BLaER1 treated with 17β-estradiol and CSF1 and Interleukin-3, amounts not matched to agents 10 nM and 100 nM (cell line): ENCODE measurements at regions not wholly inside any gene's neighbourhood (a gene's known extent, or its start where the extent isn't known, plus 50 kb on each side); places are given as distances from the start of the nearest gene placed in this dataset.
"Not testable (repeated sequence)": the region's sequence is repeated elsewhere in the genome, so short reads cannot be mapped to it uniquely, and the experiment has no call there.

Experiments used
- H3K27ac ChIP-seq, 11 experiments: shearing (Covaris generic); formaldehyde crosslinking; 2 replicates each; pipeline ENCODE4 v1.8.1; 2022
- H3K27me3 ChIP-seq, 11 experiments: shearing (Covaris generic); formaldehyde crosslinking; 2 replicates each; pipeline ENCODE4 v1.8.1; 2022
- H3K36me3 ChIP-seq, 11 experiments: shearing (Covaris generic); formaldehyde crosslinking; 2 replicates each; pipeline ENCODE4 v1.8.1; 2022
- H3K4me1 ChIP-seq, 10 experiments: shearing (Covaris generic); formaldehyde crosslinking; 2 replicates each; pipeline ENCODE4 v1.8.1; 2022
- H3K4me2 ChIP-seq, 11 experiments: shearing (Covaris generic); formaldehyde crosslinking; 2 replicates each; pipeline ENCODE4 v1.8.1; 2022
- H3K4me3 ChIP-seq, 10 experiments: shearing (Covaris generic); formaldehyde crosslinking; 2 replicates each; pipeline ENCODE4 v1.8.1; 2022
- H3K9ac ChIP-seq, 11 experiments: shearing (Covaris generic); formaldehyde crosslinking; 2 replicates each; pipeline ENCODE4 v1.8.1; 2022
- H3K9me3 ChIP-seq, 11 experiments: shearing (Covaris generic); formaldehyde crosslinking; replicated peaks in 1 of 11; 2 replicates each; pipeline ENCODE4 v1.8.1; 2022
- H4K20me1 ChIP-seq, 11 experiments: shearing (Covaris generic); formaldehyde crosslinking; 2 replicates each; pipeline ENCODE4 v1.8.1; 2022
- Cebpa-rat ChIP-seq, 11 experiments: shearing (Covaris generic); IDR thresholded peaks; 2 replicates each; pipeline ENCODE4 v1.8.1; 2022

- Histone ChIP-seq H3K27ac (no peak overlapping the region), H3K4me2 (no peak overlapping the region), H3K9me3 (peaks cover 0 to 10% (median 0%) of the 10 kb centered on the region in 11 experiments; a peak in 3 of 22 replicates)
Measured at GRCh38 chr1:221576268-221576667, 165.6 kb downstream of the DUSP10 start.

GRCh38 chr1:221583465-221583864, 158.4 kb downstream of the DUSP10 start:
- Histone ChIP-seq H3K4me3 (no peak overlapping the region), H3K4me2 (no peak overlapping the region), H4K20me1 (no peaks in the 10 kb centered on the region), H3K36me3 (no peaks in the 10 kb centered on the region), H3K4me1 (no peaks in the 10 kb centered on the region), H3K9me3 (peaks cover 6 to 15% (median 8%) of the 10 kb centered on the region in 11 experiments; a peak in 14 of 22 replicates), H3K27ac (no peak overlapping the region), H3K9ac (no peak overlapping the region), H3K27me3 (no peaks in the 10 kb centered on the region)
- no peak for TF ChIP-seq Cebpa-rat (IDR thresholded peaks at IDR 0.05)

More at GRCh38 chr1:221576268-221576667, 165.6 kb downstream of the DUSP10 start:
- H3K4me1 ChIP-seq: no peaks in the 10 kb centered on the region
- no peak for TF ChIP-seq Cebpa-rat (IDR thresholded peaks at IDR 0.05)
- no peak overlapping the region for H3K4me3 ChIP-seq
- H4K20me1 ChIP-seq: no peaks in the 10 kb centered on the region
- H3K36me3 ChIP-seq: no peaks in the 10 kb centered on the region
- H3K27me3 ChIP-seq: no peaks in the 10 kb centered on the region
- H3K9ac ChIP-seq: no peak overlapping the region

- not testable (repeated sequence) for H3K4me3 ChIP-seq, H3K27ac ChIP-seq, H3K36me3 ChIP-seq, H3K4me1 ChIP-seq, H3K4me2 ChIP-seq, H3K27me3 ChIP-seq, H3K9ac ChIP-seq, H4K20me1 ChIP-seq
- H3K9me3 ChIP-seq: peaks cover 6 to 15% (median 8%) of the 10 kb centered on the region in 11 experiments; a peak in 14 of 22 replicates
Measured at GRCh38 chr1:221587013-221587412, 154.9 kb downstream of the DUSP10 start.

- peaks cover 6 to 15% (median 11%) of the 10 kb centered on the region in 11 experiments; a peak in 16 of 22 replicates for H3K9me3 ChIP-seq
- not testable (repeated sequence) for H3K4me3 ChIP-seq, H3K9ac ChIP-seq, H4K20me1 ChIP-seq, H3K27ac ChIP-seq, H3K4me2 ChIP-seq, H3K36me3 ChIP-seq, H3K27me3 ChIP-seq, H3K4me1 ChIP-seq
Measured at GRCh38 chr1:221591250-221591649, 150.6 kb downstream of the DUSP10 start.

- H3K36me3 ChIP-seq: no peaks in the 10 kb centered on the region
- H3K4me2 ChIP-seq: no peak overlapping the region
- peaks cover 0 to 4% (median 0%) of the 10 kb centered on the region in 11 experiments; a peak in 2 of 22 replicates for H3K9me3 ChIP-seq
- TF ChIP-seq Cebpa-rat (IDR thresholded peaks at IDR 0.05): no peak
- H3K4me1 ChIP-seq: peaks cover 0 to 9% (median 8%) of the 10 kb centered on the region in 10 experiments; a peak in 9 of 20 replicates
- H3K9ac ChIP-seq: no peak overlapping the region
- no peak overlapping the region for H3K27ac ChIP-seq
- H3K27me3 ChIP-seq: no peaks in the 10 kb centered on the region
- no peaks in the 10 kb centered on the region for H4K20me1 ChIP-seq
- H3K4me3 ChIP-seq: no peak overlapping the region
Measured at GRCh38 chr1:221594576-221594975, 147.3 kb downstream of the DUSP10 start.

GRCh38 chr1:221598122-221598521, 143.8 kb downstream of the DUSP10 start:
- peaks cover 0 to 9% (median 8%) of the 10 kb centered on the region in 10 experiments; a peak in 9 of 20 replicates for H3K4me1 ChIP-seq
- no peak overlapping the region for H3K27ac ChIP-seq
- H4K20me1 ChIP-seq: no peaks in the 10 kb centered on the region
- H3K9ac ChIP-seq: no peak overlapping the region
- H3K4me3 ChIP-seq: no peak overlapping the region
- H3K36me3 ChIP-seq: no peaks in the 10 kb centered on the region
- no peak overlapping the region for H3K4me2 ChIP-seq
- H3K9me3 ChIP-seq: peaks cover 0 to 4% (median 0%) of the 10 kb centered on the region in 11 experiments; a peak in 2 of 22 replicates
- TF ChIP-seq Cebpa-rat (IDR thresholded peaks at IDR 0.05): no peak
- no peaks in the 10 kb centered on the region for H3K27me3 ChIP-seq

GRCh38 chr1:221601166-221601565, 140.7 kb downstream of the DUSP10 start:
- Histone ChIP-seq H3K27ac (no peak overlapping the region), H3K4me1 (no peaks in the 10 kb centered on the region), H3K27me3 (no peaks in the 10 kb centered on the region), H3K36me3 (no peaks in the 10 kb centered on the region), H3K9me3 (peaks cover 0 to 24% (median 1%) of the 10 kb centered on the region in 11 experiments; a peak in 10 of 22 replicates), H3K9ac (no peak overlapping the region), H3K4me3 (no peak overlapping the region), H3K4me2 (no peak overlapping the region), H4K20me1 (no peaks in the 10 kb centered on the region)
- no peak for TF ChIP-seq Cebpa-rat (IDR thresholded peaks at IDR 0.05)

GRCh38 chr1:221602830-221603229, 139.1 kb downstream of the DUSP10 start:
- H3K36me3 ChIP-seq: no peaks in the 10 kb centered on the region
- H4K20me1 ChIP-seq: no peaks in the 10 kb centered on the region
- H3K27ac ChIP-seq: no peak overlapping the region
- H3K9me3 ChIP-seq: peaks cover 0 to 24% (median 0%) of the 10 kb centered on the region in 11 experiments; a peak in 9 of 22 replicates
- TF ChIP-seq Cebpa-rat (IDR thresholded peaks at IDR 0.05): no peak
- no peaks in the 10 kb centered on the region for H3K27me3 ChIP-seq
- H3K4me2 ChIP-seq: no peak overlapping the region
- no peaks in the 10 kb centered on the region for H3K4me1 ChIP-seq
- H3K4me3 ChIP-seq: no peak overlapping the region
- H3K9ac ChIP-seq: no peak overlapping the region

- H3K9ac ChIP-seq, H3K4me1 ChIP-seq, H3K27me3 ChIP-seq, H3K4me3 ChIP-seq, H3K4me2 ChIP-seq, H4K20me1 ChIP-seq, H3K36me3 ChIP-seq, H3K27ac ChIP-seq: not testable (repeated sequence)
- peaks cover 0 to 24% (median 0%) of the 10 kb centered on the region in 11 experiments; a peak in 9 of 22 replicates for H3K9me3 ChIP-seq
Measured at GRCh38 chr1:221604390-221604789, 137.5 kb downstream of the DUSP10 start.

GRCh38 chr1:221604948-221605347, 136.9 kb downstream of the DUSP10 start:
- Histone ChIP-seq H3K4me1 (no peaks in the 10 kb centered on the region), H4K20me1 (no peaks in the 10 kb centered on the region), H3K36me3 (no peaks in the 10 kb centered on the region), H3K4me2 (no peak overlapping the region), H3K27ac (no peak overlapping the region), H3K4me3 (no peak overlapping the region), H3K27me3 (no peaks in the 10 kb centered on the region), H3K9me3 (peaks cover 0 to 24% (median 0%) of the 10 kb centered on the region in 11 experiments; a peak in 9 of 22 replicates), H3K9ac (no peak overlapping the region)
- TF ChIP-seq Cebpa-rat (IDR thresholded peaks at IDR 0.05): no peak
